HG03521 (cell line): ENCODE measurements at regions not wholly inside any gene's neighbourhood (a gene's known extent, or its start where the extent isn't known, plus 50 kb on each side); places are given as distances from the start of the nearest gene placed in this dataset.

Experiments used
- ATAC-seq: cut with Tn5 transposase; IDR thresholded peaks from one replicate; pipeline ENCODE4 v1.9.1; 2021; ENCODE audit warnings: mild to moderate bottlenecking, moderate library complexity; ENCODE audit not compliant: unreplicated experiment

GRCh38 chr9:80596579-80596978 is 1024.8 kb downstream of the TLE4 start:
- no peak for ATAC-seq

GRCh38 chr9:80595192-80595591 is 1023.4 kb downstream of the TLE4 start:
- ATAC-seq = no peak

DNA sequence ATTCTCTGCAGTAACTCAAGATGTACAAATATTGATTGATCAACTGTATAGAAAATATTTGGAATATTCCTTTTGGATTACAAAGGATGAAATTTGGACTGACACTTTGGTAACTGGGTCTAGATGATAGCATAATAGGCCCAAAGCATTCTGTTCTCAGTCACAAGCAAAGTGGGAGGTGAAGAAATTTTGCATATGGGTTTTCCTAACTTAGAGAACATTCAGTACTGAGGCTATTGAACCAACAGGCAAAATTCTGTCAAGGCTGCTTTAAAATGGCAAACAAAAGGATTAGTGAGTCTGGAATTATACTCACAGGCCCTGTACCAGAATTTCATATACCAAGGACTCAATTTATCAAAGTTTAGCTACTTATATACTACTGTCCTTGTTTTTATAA is 1020.6 kb downstream of the TLE4 start:
- ATAC-seq = no peak

DNA sequence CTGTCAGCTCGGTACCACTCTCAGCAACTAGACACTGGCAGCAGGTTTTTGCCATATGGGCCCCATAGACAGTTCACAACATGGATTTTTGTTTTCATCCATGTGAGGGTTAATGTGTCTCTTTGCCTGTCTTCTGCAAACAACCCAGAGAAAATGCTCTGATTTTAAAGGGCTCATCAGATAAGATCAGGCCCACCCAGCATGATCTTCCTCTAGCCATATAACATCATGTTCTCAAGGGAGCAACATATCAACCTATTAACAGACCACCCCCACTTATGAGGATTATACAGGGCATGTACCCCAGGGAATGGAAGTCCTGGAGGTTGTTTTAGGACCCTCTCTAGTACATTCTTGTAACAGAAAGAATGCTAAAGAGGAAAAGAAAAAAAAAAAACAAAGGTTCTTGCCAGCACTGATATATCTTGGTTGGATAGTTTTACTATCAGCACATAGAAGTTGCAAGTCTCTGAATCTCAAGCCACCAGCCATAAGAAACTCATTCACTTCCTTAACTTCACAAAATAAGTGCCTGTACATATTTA is 1015.1 kb downstream of the TLE4 start:
- ATAC-seq = no peak

DNA sequence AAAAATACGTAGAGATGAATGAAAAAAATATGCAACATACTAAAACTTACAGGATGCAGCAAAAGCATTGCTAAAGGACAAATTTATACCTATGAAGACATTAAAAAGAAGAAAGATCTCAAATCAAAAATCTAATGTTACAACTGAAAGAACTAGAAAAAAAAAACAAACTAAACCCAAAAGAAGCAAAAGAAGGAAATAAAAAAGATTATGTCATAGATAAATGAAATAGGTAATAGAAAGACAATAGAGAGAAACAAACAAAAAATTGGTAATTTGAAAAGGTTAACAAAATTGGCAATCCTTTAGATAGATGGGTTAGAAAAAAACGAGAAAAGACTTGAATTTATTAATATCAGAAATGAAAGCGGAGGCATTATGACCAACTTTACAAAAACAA is 1000.2 kb downstream of the TLE4 start:
- no peak for ATAC-seq

GRCh38 chr9:80569236-80569635 is 997.5 kb downstream of the TLE4 start:
- ATAC-seq = no peak

DNA sequence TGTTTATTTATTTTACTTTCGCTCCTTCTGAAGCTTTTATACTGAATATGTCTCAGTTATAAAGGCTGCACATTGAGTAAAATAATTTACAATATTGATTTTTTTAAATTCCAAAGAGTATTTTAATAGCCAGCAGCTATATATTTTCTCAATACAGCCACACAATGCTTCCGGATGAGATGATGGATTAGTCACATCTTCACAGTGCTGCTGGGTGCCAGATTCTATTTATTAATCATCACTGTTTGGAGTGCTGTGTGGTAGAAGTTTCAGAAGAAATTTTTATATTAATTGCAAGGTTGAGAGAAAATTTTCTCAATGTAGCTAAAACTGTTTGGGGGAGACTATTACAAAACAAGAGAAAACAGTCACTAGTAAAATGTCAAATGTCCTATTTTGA is 989.8 kb downstream of the TLE4 start:
- no peak for ATAC-seq

- ATAC-seq = no peak
These were observed 989.2 kb downstream of the TLE4 start for GRCh38 chr9:80560976-80561375.

- ATAC-seq = no peak
These were observed 985.5 kb downstream of the TLE4 start for GRCh38 chr9:80557256-80557655.

GRCh38 chr9:80556631-80557030 is 984.9 kb downstream of the TLE4 start:
- no peak for ATAC-seq

DNA sequence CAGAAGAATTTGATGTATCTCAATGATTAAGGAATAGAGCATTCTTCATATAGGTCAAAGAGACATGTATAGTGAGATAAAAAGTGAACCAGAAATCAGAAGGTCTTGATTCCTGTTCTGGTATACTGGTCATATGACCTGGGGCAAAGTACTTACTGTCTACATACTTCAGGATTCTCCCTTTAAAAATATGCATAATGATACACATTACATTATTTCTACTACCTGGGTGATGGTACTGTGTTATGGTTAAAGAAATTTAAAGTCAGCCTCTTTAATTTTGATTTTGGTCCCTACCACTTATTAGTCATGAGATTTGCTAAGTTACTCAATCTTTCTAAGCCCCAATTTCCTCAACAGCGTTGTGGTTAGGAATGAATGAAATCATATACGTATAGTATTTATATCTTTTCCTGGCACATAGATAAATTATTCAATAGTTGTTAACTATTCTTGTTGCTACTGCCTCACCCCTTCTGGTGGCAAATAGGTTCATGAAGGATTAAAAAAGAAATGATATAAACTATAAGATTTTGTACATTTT is 984.1 kb downstream of the TLE4 start:
- no peak for ATAC-seq

GRCh38 chr9:80554856-80555255 is 983.1 kb downstream of the TLE4 start:
- ATAC-seq = no peak

DNA sequence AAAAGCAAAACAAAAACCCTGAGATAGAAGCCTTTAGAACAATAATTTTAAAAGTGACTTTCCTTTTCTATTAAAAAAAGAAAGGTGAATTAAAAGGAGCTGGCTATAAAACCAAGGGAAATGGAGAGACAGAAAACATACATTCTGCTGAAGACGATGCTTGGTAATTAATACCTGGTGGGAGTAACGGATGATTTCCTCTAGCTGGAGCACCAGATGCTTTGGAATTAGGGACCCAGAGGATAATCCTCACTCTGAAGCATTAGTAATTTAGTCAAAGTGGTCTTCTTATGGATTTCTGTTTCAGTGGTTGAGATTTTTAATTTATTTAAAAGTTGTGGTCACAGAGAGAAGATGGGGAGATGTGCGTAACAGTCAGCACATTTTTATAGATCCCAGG is 982.5 kb downstream of the TLE4 start:
- no peak for ATAC-seq

GRCh38 chr9:80552931-80553330 is 981.2 kb downstream of the TLE4 start:
- no peak for ATAC-seq

GRCh38 chr9:80550181-80550580 is 978.4 kb downstream of the TLE4 start:
- ATAC-seq = no peak

DNA sequence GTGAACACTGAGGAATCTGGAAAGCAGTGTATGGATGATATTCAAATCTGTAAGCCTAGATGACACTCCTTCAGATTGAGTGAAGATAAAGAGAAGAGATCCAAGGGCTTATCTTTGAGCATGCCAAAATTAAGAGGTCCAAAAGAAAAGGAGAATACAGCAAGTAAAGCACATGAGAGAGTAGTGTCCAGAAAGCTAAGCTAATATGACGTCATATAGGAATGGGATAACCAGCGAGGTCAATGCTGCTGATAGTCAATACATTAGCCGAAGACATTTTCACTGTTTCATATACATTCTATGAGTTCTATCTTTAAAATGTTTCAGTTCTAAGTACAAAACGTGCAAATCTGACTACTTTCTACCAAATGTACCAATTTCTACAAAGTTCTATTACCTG is 975.8 kb downstream of the TLE4 start:
- ATAC-seq = no peak

- ATAC-seq = no peak
These were observed 968.6 kb downstream of the TLE4 start for GRCh38 chr9:80540387-80540786.

- no peak for ATAC-seq
These were observed 967.2 kb downstream of the TLE4 start for GRCh38 chr9:80538976-80539375.

DNA sequence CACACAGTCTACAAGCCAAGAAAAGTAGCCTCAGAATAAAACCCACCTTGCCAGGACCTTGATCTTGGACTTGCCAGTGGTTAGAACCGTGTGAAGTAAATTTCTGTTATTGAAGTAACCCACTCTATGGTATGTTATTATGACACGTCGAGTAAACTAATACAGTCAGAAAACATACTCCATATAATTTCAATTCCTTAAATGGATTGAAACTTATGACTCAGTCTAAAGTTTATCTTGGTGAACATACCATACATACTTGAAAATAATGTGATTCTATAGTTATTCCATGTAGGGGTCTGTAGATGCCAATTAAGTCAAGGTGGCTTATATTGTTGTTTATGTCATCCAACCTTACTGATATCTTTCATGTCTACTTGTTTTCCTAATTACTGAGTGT is 950.7 kb downstream of the TLE4 start:
- no peak for ATAC-seq

DNA sequence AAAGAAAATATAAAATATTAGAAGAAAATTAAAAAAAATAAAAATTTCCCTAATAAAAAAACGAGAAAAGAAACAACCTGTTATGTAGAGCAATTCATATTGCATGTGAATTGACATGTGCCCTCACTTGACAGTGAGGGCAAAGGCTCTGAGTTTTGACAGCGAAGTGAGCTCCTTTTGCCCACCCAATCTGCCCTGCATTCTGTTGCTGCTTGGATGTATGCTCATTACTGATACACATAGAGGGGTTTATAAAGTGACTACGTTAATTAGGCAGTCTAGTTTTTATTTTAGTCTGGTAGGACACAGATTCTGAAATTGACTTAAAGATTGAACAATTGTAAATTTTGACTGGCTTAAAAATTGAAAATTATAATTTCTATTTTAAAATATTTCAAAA is 949.4 kb downstream of the TLE4 start:
- ATAC-seq = no peak

DNA sequence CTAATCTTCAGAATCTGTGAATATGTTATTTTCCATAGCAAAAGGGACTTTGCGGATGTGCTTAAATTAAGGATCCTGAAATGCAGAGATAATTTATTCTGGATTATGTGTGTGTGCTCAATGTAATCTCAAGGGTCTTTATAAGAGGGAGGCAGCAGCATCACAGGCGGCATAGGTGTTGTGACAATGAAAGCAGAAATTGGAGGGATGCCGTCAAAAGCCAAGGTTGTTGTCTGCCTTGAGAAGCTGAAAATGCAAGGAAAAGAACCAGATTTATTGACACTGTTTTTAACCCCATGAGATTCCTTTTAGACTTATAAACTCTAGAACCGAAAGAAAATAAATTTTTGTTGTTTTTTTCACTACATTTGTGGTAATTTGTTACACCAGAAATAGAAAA is 948.5 kb downstream of the TLE4 start:
- ATAC-seq = no peak

DNA sequence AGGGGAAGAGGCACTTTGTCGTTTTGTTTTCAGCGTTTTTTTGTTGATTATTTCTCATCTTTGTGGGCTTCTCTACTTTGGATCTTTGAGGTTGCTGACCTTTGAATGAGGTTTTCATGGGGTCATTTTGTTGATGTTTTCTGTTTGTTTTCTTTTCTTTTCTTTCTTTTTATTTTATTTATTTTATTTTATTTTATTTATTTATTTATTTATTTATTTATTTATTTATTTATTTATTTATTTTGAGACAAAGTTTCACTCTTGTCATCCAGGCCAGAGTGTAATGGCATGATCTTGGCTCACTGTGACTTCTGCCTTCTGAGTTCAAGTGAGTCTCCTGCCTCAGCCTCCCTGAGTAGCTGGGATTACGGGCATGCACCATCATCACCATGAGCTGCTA is 946.7 kb downstream of the TLE4 start:
- no peak for ATAC-seq

DNA sequence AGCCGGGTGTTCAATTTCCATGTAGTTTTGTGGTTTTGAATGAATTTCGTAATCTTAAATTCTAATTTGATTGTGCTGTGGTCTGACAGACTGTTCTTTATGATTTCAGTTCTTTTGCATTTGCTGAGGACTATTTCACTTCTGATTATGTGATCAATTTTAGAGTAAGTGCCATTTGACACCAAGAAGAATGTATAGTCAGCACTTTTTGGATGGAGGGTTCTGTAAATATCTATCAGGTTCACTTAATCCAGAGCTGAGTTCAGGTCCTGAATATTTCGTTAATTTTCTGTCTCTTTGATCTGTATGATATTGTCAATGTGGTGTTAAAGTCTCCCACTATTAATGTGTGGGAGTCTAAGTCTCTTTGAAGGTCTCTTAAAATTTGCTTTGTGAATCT is 944.9 kb downstream of the TLE4 start:
- no peak for ATAC-seq
